HG02840 (cell line): ENCODE measurements at regions not wholly inside any gene's neighbourhood (a gene's known extent, or its start where the extent isn't known, plus 50 kb on each side); places are given as distances from the start of the nearest gene placed in this dataset.

ENCODE experiments used
- ATAC-seq: cut with Tn5 transposase; IDR thresholded peaks from one replicate; pipeline ENCODE4 v1.9.1; 2021; ENCODE audit warnings: mild to moderate bottlenecking, moderate library complexity, moderate number of reproducible peaks; ENCODE audit not compliant: unreplicated experiment, low FRiP score

- ATAC-seq, result no peak
These were observed 55.0 kb downstream of the TMEM30B start for GRCh38 chr14:61226015-61226654.

GRCh38 chr14:61225344-61225743, 55.8 kb downstream of the TMEM30B start:
- no peak for ATAC-seq

GRCh38 chr14:61223552-61223951, 57.6 kb downstream of the TMEM30B start:
- no peak for ATAC-seq

GRCh38 chr14:61222388-61222787, 58.8 kb downstream of the TMEM30B start:
- no peak for ATAC-seq

- no peak for ATAC-seq
These were observed 59.2 kb downstream of the TMEM30B start for GRCh38 chr14:61221906-61222305.

- ATAC-seq, result no peak
These were observed 61.5 kb downstream of the TMEM30B start for GRCh38 chr14:61219673-61220072.

- ATAC-seq, result no peak
These were observed 61.9 kb downstream of the TMEM30B start for GRCh38 chr14:61219256-61219655.

- ATAC-seq, result no peak
These were observed 62.4 kb downstream of the TMEM30B start for GRCh38 chr14:61218767-61219166.

GRCh38 chr14:61218157-61218556, 63.0 kb downstream of the TMEM30B start:
- no peak for ATAC-seq

GRCh38 chr14:61217516-61217915, 63.6 kb downstream of the TMEM30B start:
- no peak for ATAC-seq

- no peak for ATAC-seq
These were observed 65.7 kb downstream of the TMEM30B start for GRCh38 chr14:61215222-61216020.

GRCh38 chr14:61213920-61214319, 67.2 kb downstream of the TMEM30B start:
- no peak for ATAC-seq

- no peak for ATAC-seq
These were observed 67.9 kb downstream of the TMEM30B start for GRCh38 chr14:61213191-61213621.

GRCh38 chr14:61212546-61212945, 68.6 kb downstream of the TMEM30B start:
- ATAC-seq, result no peak

GRCh38 chr14:61211476-61212255, 69.5 kb downstream of the TMEM30B start:
- no peak for ATAC-seq

GRCh38 chr14:61203081-61203753, 77.9 kb downstream of the TMEM30B start:
- no peak for ATAC-seq

- no peak for ATAC-seq
These were observed 79.0 kb downstream of the TMEM30B start for GRCh38 chr14:61202124-61202523.

GRCh38 chr14:61201171-61201570, 80.0 kb downstream of the TMEM30B start:
- ATAC-seq, result no peak

- no peak for ATAC-seq
These were observed 83.7 kb downstream of the TMEM30B start for GRCh38 chr14:61197416-61197815.

- ATAC-seq, result no peak
These were observed 84.3 kb downstream of the TMEM30B start for GRCh38 chr14:61196792-61197191.

- no peak for ATAC-seq
These were observed 85.1 kb downstream of the TMEM30B start for GRCh38 chr14:61196034-61196433.
